ENCODE measurements at regions not wholly inside any gene's neighbourhood (a gene's known extent, or its start where the extent isn't known, plus 50 kb on each side); places are given as distances from the start of the nearest gene placed in this dataset.

- no peak overlapping the region for H3K9ac ChIP-seq
- no peaks in the 10 kb centered on the region for H3K36me3 ChIP-seq
- H3K4me2 ChIP-seq, result no peak overlapping the region
- no peaks in the 10 kb centered on the region for H4K20me1 ChIP-seq
- no peak overlapping the region for H3K4me3 ChIP-seq
- H3K4me1 ChIP-seq, result no peaks in the 10 kb centered on the region
- H3K27ac ChIP-seq, result no peak overlapping the region
- no peaks in the 10 kb centered on the region for H3K9me3 ChIP-seq
- no peak for TF ChIP-seq Cebpa-rat (IDR thresholded peaks at IDR 0.05)
- H3K27me3 ChIP-seq, result no peaks in the 10 kb centered on the region
These were observed 569.1 kb upstream of the TBX3 start for GRCh38 chr12:115253049-115253448.

GRCh38 chr12:115251727-115252126, 567.8 kb upstream of the TBX3 start:
- Histone ChIP-seq H4K20me1 (no peaks in the 10 kb centered on the region), H3K4me2 (no peak overlapping the region), H3K4me1 (no peaks in the 10 kb centered on the region), H3K27me3 (no peaks in the 10 kb centered on the region), H3K9me3 (no peaks in the 10 kb centered on the region), H3K9ac (no peak overlapping the region), H3K4me3 (no peak overlapping the region), H3K27ac (no peak overlapping the region), H3K36me3 (no peaks in the 10 kb centered on the region)
- no peak for TF ChIP-seq Cebpa-rat (IDR thresholded peaks at IDR 0.05)

GRCh38 chr12:115249671-115250278, 565.8 kb upstream of the TBX3 start:
- Histone ChIP-seq H3K36me3 (no peaks in the 10 kb centered on the region), H3K27ac (no peak overlapping the region), H3K4me3 (no peak overlapping the region), H3K4me1 (no peaks in the 10 kb centered on the region), H4K20me1 (no peaks in the 10 kb centered on the region), H3K27me3 (no peaks in the 10 kb centered on the region), H3K9ac (no peak overlapping the region), H3K9me3 (no peaks in the 10 kb centered on the region), H3K4me2 (no peak overlapping the region)
- no peak for TF ChIP-seq Cebpa-rat (IDR thresholded peaks at IDR 0.05)

- no peaks in the 10 kb centered on the region for H4K20me1 ChIP-seq
- no peaks in the 10 kb centered on the region for H3K4me1 ChIP-seq
- H3K9me3 ChIP-seq, result no peaks in the 10 kb centered on the region
- H3K27me3 ChIP-seq, result no peaks in the 10 kb centered on the region
- H3K4me2 ChIP-seq, result no peak overlapping the region
- no peak overlapping the region for H3K9ac ChIP-seq
- no peaks in the 10 kb centered on the region for H3K36me3 ChIP-seq
- H3K27ac ChIP-seq, result no peak overlapping the region
- no peak overlapping the region for H3K4me3 ChIP-seq
- TF ChIP-seq Cebpa-rat (IDR thresholded peaks at IDR 0.05), result no peak
These were observed 561.0 kb upstream of the TBX3 start for GRCh38 chr12:115245020-115245419.

- Histone ChIP-seq H3K4me1 (no peaks in the 10 kb centered on the region), H3K4me2 (no peak overlapping the region), H3K9ac (no peak overlapping the region), H3K4me3 (no peak overlapping the region), H3K27me3 (no peaks in the 10 kb centered on the region), H4K20me1 (no peaks in the 10 kb centered on the region), H3K27ac (no peak overlapping the region), H3K9me3 (no peaks in the 10 kb centered on the region), H3K36me3 (no peaks in the 10 kb centered on the region)
- TF ChIP-seq Cebpa-rat (IDR thresholded peaks at IDR 0.05), result no peak
These were observed 560.1 kb upstream of the TBX3 start for GRCh38 chr12:115243933-115244628.

- no peak overlapping the region for H3K4me2 ChIP-seq
- H3K9me3 ChIP-seq, result no peaks in the 10 kb centered on the region
- H3K9ac ChIP-seq, result no peak overlapping the region
- no peaks in the 10 kb centered on the region for H3K27me3 ChIP-seq
- H4K20me1 ChIP-seq, result no peaks in the 10 kb centered on the region
- no peak overlapping the region for H3K27ac ChIP-seq
- H3K4me3 ChIP-seq, result no peak overlapping the region
- TF ChIP-seq Cebpa-rat (IDR thresholded peaks at IDR 0.05), result no peak
- H3K36me3 ChIP-seq, result no peaks in the 10 kb centered on the region
- H3K4me1 ChIP-seq, result no peaks in the 10 kb centered on the region
These were observed 556.3 kb upstream of the TBX3 start for GRCh38 chr12:115240251-115240650.

- TF ChIP-seq Cebpa-rat (IDR thresholded peaks at IDR 0.05), result no peak
- Histone ChIP-seq H4K20me1 (no peaks in the 10 kb centered on the region), H3K27me3 (no peaks in the 10 kb centered on the region), H3K36me3 (no peaks in the 10 kb centered on the region), H3K4me3 (no peak overlapping the region), H3K4me1 (no peaks in the 10 kb centered on the region), H3K9ac (no peak overlapping the region), H3K9me3 (no peaks in the 10 kb centered on the region), H3K4me2 (no peak overlapping the region), H3K27ac (no peak overlapping the region)
These were observed 551.9 kb upstream of the TBX3 start for GRCh38 chr12:115235880-115236279.

- no peaks in the 10 kb centered on the region for H3K36me3 ChIP-seq
- H3K4me3 ChIP-seq, result no peak overlapping the region
- no peak for TF ChIP-seq Cebpa-rat (IDR thresholded peaks at IDR 0.05)
- H3K9me3 ChIP-seq, result no peaks in the 10 kb centered on the region
- no peak overlapping the region for H3K27ac ChIP-seq
- H3K27me3 ChIP-seq, result no peaks in the 10 kb centered on the region
- H3K4me2 ChIP-seq, result no peak overlapping the region
- no peaks in the 10 kb centered on the region for H3K4me1 ChIP-seq
- H4K20me1 ChIP-seq, result no peaks in the 10 kb centered on the region
- no peak overlapping the region for H3K9ac ChIP-seq
These were observed 550.0 kb upstream of the TBX3 start for GRCh38 chr12:115233891-115234543.

GRCh38 chr12:115232455-115233156, 548.6 kb upstream of the TBX3 start:
- no peak overlapping the region for H3K4me2 ChIP-seq
- no peak for TF ChIP-seq Cebpa-rat (IDR thresholded peaks at IDR 0.05)
- H4K20me1 ChIP-seq, result no peaks in the 10 kb centered on the region
- H3K36me3 ChIP-seq, result no peaks in the 10 kb centered on the region
- H3K4me3 ChIP-seq, result no peak overlapping the region
- no peak overlapping the region for H3K27ac ChIP-seq
- H3K9me3 ChIP-seq, result no peaks in the 10 kb centered on the region
- no peaks in the 10 kb centered on the region for H3K27me3 ChIP-seq
- H3K9ac ChIP-seq, result no peak overlapping the region
- no peaks in the 10 kb centered on the region for H3K4me1 ChIP-seq

GRCh38 chr12:115230606-115231005, 546.6 kb upstream of the TBX3 start:
- Histone ChIP-seq H3K9ac (no peak overlapping the region), H3K36me3 (no peaks in the 10 kb centered on the region), H3K4me2 (no peak overlapping the region), H3K27me3 (no peaks in the 10 kb centered on the region), H3K4me3 (no peak overlapping the region), H3K4me1 (no peaks in the 10 kb centered on the region), H3K27ac (no peak overlapping the region), H3K9me3 (no peaks in the 10 kb centered on the region), H4K20me1 (no peaks in the 10 kb centered on the region)
- no peak for TF ChIP-seq Cebpa-rat (IDR thresholded peaks at IDR 0.05)

Measured in BLaER1 (cell line).